Cardiac fibroblast (primary cell): ENCODE measurements at regions not wholly inside any gene's neighbourhood (a gene's known extent, or its start where the extent isn't known, plus 50 kb on each side); places are given as distances from the start of the nearest gene placed in this dataset.

ENCODE experiments used
- DNase-seq, 2 donors: peaks; one replicate each; pipeline versions ENCODE4 v3.0.0 to v3.0.0-alpha.2; 2010; ENCODE audit warnings: low read depth in 2 of 2
- H3K4me3 ChIP-seq, 2 donors: replicated peaks in 1 of 2; 1 replicate in 1 of 2; 2 replicates in 1 of 2; pipeline ENCODE4 v1.5.1; 2011; ENCODE audit warnings: low read depth in 2 of 2, low read length in 2 of 2, mild to moderate bottlenecking in 2 of 2, moderate library complexity in 1 of 2
- CTCF ChIP-seq: IDR thresholded peaks from one replicate; pipeline ENCODE4 v1.5.1; 2011; ENCODE audit warnings: low read depth, mild to moderate bottlenecking, low read length, inconsistent platforms

DNA sequence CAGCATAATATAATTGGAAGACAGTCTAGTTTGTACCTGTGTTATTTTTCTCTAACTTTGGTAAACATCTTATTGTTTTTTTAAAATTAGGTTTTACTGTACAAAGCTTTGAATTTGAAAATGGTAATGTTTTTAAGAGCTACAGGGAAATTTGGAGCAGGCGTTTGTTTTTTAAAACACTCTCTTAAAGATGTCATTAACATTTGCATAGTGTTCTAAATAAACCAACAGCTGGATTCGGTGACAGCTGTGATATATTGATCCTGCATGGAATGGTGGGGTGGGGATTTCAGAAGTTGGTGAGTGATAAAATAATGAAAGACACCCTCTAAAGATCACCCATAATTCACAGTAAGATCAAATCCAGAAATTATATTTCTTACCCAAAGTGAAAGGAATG lies 97.9 kb upstream of the PRL start:
- TF ChIP-seq CTCF: no peak
- no peak for DNase-seq
- H3K4me3 ChIP-seq: no peak overlapping the region

DNA sequence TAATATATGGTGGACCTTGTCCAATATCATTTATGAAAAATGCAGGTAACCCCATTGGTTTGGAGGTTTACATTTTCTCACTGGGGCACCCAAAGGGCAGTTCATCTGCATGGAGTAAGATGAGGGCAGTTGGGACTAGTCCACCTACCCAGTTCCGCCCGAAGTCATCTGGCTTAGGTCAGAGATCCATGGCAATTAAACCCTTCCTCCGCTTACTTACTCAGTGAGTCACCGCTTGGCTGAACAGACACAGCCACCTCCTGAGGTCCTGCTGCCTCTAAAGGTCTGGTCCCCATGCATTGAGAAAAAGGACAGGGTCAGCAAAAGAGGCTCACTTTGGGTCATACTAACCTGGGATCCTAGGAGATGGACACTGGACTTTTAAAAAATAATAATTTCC lies 102.9 kb upstream of the PRL start:
- H3K4me3 ChIP-seq: no peak overlapping the region
- peak in 1 of 2 donors; percentile 14 for DNase-seq
- no peak for TF ChIP-seq CTCF

DNA sequence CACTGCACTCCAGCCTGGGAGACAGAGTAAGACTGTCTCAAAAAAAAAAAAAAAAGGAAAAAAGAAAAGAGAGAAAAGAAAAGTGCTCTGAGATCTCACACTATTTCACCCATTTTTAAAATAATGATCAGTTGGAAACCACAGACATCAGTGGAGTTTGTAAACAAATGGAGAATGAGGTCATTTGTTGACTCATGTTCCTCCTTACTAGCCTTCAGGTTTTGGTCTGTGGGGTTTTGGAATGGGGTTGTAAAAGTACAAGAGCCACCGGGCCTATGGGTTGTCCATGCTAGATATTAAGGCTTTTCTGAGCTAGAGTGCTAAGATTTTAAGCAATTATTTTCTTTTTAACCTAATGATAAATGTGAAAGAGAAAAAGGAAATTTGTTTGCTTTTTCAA lies 104.4 kb upstream of the PRL start:
- peak in 1 of 2 donors; percentile 12 for DNase-seq
- H3K4me3 ChIP-seq: no peak overlapping the region
- TF ChIP-seq CTCF: no peak

DNA sequence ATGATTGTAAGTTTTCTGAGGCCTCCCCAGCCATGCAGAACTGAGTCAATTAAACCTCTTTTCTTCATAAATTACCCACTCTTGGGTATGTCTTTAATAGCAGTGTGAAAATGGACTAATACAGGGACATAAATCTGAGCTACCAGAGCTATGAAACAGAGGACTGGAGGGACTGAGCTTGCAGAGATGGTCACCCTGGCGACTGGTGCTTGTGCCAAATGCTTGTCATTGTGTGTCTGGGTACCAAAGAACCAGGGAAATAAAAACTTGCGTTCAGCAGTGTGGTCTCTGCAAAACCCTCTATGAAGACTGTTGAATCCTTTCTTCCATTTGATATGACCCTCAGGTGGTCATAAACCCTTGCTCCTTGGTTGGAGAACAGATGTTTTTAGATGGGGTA lies 105.1 kb upstream of the PRL start:
- DNase-seq: no peak
- H3K4me3 ChIP-seq: no peak overlapping the region
- no peak for TF ChIP-seq CTCF

GRCh38 chr6:22409486-22409885 lies 112.7 kb upstream of the PRL start:
- no peak for DNase-seq
- no peak for TF ChIP-seq CTCF
- no peak overlapping the region for H3K4me3 ChIP-seq

GRCh38 chr6:22411376-22412105 lies 114.7 kb upstream of the PRL start:
- H3K4me3 ChIP-seq: no peak overlapping the region
- peak; percentile 10 to 11 for DNase-seq

More at GRCh38 chr6:22411376-22412105, 114.7 kb upstream of the PRL start:
- TF ChIP-seq CTCF: no peak
